ENCODE measurements at regions not wholly inside any gene's neighbourhood (a gene's known extent, or its start where the extent isn't known, plus 50 kb on each side); places are given as distances from the start of the nearest gene placed in this dataset.

GRCh38 chr18:73983970-73984369 is 163.7 kb downstream of the FBXO15 start:
- in situ Hi-C loops (cut with MboI; ENCODE audit: low sequenced_read_pairs, unreplicated experiment) = no loop called here
- TF ChIP-seq, protein P1, sequence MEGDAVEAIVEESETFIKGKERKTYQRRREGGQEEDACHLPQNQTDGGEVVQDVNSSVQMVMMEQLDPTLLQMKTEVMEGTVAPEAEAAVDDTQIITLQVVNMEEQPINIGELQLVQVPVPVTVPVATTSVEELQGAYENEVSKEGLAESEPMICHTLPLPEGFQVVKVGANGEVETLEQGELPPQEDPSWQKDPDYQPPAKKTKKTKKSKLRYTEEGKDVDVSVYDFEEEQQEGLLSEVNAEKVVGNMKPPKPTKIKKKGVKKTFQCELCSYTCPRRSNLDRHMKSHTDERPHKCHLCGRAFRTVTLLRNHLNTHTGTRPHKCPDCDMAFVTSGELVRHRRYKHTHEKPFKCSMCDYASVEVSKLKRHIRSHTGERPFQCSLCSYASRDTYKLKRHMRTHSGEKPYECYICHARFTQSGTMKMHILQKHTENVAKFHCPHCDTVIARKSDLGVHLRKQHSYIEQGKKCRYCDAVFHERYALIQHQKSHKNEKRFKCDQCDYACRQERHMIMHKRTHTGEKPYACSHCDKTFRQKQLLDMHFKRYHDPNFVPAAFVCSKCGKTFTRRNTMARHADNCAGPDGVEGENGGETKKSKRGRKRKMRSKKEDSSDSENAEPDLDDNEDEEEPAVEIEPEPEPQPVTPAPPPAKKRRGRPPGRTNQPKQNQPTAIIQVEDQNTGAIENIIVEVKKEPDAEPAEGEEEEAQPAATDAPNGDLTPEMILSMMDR (IDR thresholded peaks at IDR 0.05; ENCODE audit: borderline replicate concordance, control extremely low read depth, extremely low read depth, insufficient read depth, missing control alignments) = no peak
- no peak for DNase-seq (ENCODE audit: low spot score)

DNA sequence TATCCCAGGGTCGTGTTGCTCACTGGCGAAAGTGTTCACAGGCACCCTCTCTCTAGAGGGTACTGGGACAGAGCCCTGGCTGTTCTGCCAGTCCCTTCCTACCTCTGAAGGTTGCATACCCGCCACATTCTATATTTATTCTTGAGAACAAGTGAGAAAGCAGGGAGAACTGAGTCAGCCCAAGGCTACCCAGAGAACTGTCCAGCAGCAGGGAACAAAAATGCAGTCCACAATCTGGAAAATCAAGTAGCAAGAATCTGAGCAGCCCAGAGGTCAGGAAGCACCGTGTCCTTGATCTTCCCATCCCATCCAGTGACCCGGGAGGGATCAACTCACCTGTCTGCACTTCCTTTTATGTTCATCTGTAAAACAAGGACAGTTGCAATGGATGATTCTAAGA is 164.1 kb downstream of the FBXO15 start:
- in situ Hi-C loops (cut with MboI; ENCODE audit: low sequenced_read_pairs, unreplicated experiment) = no loop called here
- TF ChIP-seq, protein P1 (IDR thresholded peaks at IDR 0.05; ENCODE audit: borderline replicate concordance, control extremely low read depth, extremely low read depth, insufficient read depth, missing control alignments) = no peak
- no peak for DNase-seq (ENCODE audit: low spot score)

GRCh38 chr18:73981796-73982195 is 165.8 kb downstream of the FBXO15 start:
- DNase-seq (ENCODE audit: low spot score) = no peak

DNA sequence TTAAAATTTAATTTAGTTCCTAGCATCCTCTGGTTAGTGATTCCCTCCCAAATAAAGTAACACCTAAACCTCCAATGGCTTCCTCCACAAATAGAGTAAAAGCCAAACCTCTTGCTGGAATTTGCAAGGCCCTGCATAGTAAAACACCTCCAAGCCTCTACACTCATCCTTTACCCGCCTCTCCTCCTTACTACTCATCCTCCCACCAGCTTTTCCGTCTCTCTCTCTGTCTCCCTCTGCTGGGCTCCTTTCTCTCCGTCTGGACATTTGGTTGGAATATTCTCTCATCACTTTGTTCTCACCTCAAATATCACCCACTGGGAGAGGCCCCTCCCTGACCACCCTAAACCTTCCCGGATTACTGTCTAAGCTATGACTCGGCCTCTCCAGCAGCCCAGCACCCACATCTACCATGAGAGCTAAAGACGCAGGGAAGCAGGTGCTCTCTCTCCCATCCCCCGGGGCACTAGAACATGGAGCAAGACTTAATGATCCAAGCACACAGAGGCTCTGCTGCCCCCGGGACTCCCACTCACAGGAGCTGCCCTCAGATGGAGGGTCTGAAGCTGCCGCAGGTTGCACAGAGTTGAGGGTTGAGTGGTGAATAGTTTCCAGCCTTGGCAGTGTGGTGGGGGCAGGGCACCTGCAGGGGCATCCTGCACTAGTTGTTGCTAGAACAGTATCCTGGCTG is 167.2 kb downstream of the FBXO15 start:
- in situ Hi-C loops (cut with MboI; ENCODE audit: low sequenced_read_pairs, unreplicated experiment) = no loop called here
- DNase-seq (ENCODE audit: low spot score) = no peak
- TF ChIP-seq, protein P1 (IDR thresholded peaks at IDR 0.05; ENCODE audit: borderline replicate concordance, control extremely low read depth, extremely low read depth, insufficient read depth, missing control alignments) = no peak

More at GRCh38 chr18:73981796-73982195, 165.8 kb downstream of the FBXO15 start:
- in situ Hi-C loops (cut with MboI; ENCODE audit: low sequenced_read_pairs, unreplicated experiment) = no loop called here
- TF ChIP-seq, protein P1 (IDR thresholded peaks at IDR 0.05; ENCODE audit: borderline replicate concordance, control extremely low read depth, extremely low read depth, insufficient read depth, missing control alignments) = no peak

GRCh38 chr18:73979742-73980141 is 167.9 kb downstream of the FBXO15 start:
- in situ Hi-C loops (cut with MboI; ENCODE audit: low sequenced_read_pairs, unreplicated experiment) = no loop called here
- TF ChIP-seq, protein P1 (IDR thresholded peaks at IDR 0.05; ENCODE audit: borderline replicate concordance, control extremely low read depth, extremely low read depth, insufficient read depth, missing control alignments) = no peak
- DNase-seq (ENCODE audit: low spot score) = no peak

DNA sequence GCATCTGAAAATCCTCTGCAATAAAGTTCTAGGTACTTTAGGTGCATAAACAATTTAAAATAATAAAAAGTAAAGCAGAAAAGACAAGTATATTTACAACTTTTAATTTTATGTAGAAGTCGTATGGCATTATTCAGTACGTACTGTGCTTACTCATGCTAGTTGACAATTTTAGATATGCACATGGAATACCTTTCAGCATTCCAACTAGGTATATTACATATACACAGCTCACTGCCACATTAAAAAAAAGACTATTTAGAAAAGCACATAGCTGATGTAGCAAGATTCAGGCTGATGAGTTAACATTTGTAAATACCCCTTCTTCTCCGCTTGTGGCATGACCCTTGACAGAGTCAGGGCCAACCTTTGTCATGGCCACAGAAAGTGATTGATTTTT is 171.2 kb downstream of the FBXO15 start:
- TF ChIP-seq, protein P1 (IDR thresholded peaks at IDR 0.05; ENCODE audit: borderline replicate concordance, control extremely low read depth, extremely low read depth, insufficient read depth, missing control alignments) = no peak
- in situ Hi-C loops (cut with MboI; ENCODE audit: low sequenced_read_pairs, unreplicated experiment) = no loop called here
- no peak for DNase-seq (ENCODE audit: low spot score)

Measured in GM13976 (cell line).